GM12873 (cell line): ENCODE measurements at regions not wholly inside any gene's neighbourhood (a gene's known extent, or its start where the extent isn't known, plus 50 kb on each side); places are given as distances from the start of the nearest gene placed in this dataset.

Source experiments
- CTCF ChIP-seq: IDR thresholded peaks from 2 replicates; pipeline ENCODE4 v1.5.1; 2012; ENCODE audit warnings: low read depth, mild to moderate bottlenecking, moderate library complexity, low read length, control low read depth; ENCODE audit not compliant: insufficient read depth; ENCODE audit errors: missing control alignments

- no peak for TF ChIP-seq CTCF
Observed at GRCh38 chr7:142457146-142457703, 199.4 kb upstream of the PRSS58 start.

GRCh38 chr7:142455392-142455791, 197.5 kb upstream of the PRSS58 start:
- no peak for TF ChIP-seq CTCF

DNA sequence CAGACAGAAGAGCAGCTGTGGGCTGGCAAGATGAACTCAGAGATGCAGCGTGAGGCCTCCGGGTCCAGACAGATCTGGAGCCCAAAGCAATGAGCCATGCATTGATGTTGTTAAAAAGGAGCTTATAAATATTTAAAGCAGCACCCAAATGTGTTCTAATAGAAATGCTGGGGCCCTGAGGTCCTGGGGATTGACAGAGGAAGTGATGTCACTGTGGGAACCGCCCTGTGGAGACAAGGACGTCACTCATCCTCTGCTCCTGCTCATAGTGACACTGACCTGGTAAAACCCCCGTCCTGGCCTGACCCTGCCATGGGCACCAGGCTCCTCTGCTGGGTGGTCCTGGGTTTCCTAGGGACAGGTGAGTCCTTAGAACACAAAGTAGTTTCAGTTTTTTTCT, 197.0 kb upstream of the PRSS58 start:
- TF ChIP-seq CTCF = no peak

GRCh38 chr7:142452791-142453190, 194.9 kb upstream of the PRSS58 start:
- TF ChIP-seq CTCF = no peak

DNA sequence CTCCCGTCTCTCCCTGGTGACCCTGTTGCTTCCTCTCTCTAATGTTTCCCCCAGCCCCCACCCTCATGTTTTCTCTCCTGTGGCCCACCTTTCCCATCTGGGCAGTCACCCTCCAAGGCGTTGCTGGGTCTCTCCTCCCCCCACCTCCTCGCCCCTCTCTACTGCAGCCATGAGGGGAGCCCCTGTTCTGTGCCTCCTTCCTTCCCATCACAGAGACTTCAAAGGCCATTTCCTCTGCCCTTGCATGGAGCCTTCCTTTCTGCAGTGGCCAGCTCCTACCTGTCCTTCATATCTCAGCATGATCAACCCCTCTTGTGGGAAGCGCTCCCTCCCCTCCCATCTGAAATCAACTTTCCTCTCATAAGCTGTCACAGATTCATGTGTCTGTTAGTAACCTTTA, 194.0 kb upstream of the PRSS58 start:
- no peak for TF ChIP-seq CTCF

DNA sequence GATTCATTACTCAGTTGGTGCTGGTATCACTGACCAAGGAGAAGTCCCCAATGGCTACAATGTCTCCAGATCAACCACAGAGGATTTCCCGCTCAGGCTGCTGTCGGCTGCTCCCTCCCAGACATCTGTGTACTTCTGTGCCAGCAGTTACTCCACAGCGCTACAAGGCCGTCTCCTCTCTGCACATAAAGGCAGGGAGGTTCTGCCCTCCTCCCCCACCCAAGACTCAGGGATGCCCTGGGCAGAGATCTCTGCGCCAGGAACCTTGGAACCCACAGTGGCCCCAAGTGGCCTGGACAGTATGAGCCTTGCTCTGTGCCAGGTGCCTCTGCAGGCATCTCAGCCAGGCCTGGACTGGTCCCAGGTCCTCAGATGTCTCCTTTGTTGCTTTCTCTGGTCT, 193.4 kb upstream of the PRSS58 start:
- no peak for TF ChIP-seq CTCF

- TF ChIP-seq CTCF = no peak
Observed at GRCh38 chr7:142450695-142451094, 192.8 kb upstream of the PRSS58 start.
